ENCODE measurements at regions not wholly inside any gene's neighbourhood (a gene's known extent, or its start where the extent isn't known, plus 50 kb on each side); places are given as distances from the start of the nearest gene placed in this dataset.

- Histone ChIP-seq H3K4me3 (no peak overlapping the region), H3K4me1 (peaks cover 0 to 3% of the 10 kb centered on the region in 2 donors), H3K36me3 (no peaks in the 10 kb centered on the region), H3K9me3 (no peaks in the 10 kb centered on the region), H3K27ac (peak overlapping the region; percentile 21 to 62), H3K27me3 (no peaks in the 10 kb centered on the region)
- TF ChIP-seq CTCF (IDR thresholded peaks at IDR 0.05) (no peak), POLR2A (IDR thresholded peaks at IDR 0.05) (no peak)
- DNase-seq = peak in 1 of 2 donors; percentile 12
- intact Hi-C loops (cut with DNase I; ENCODE audit: low total_unique reads) = no loop called here
These were observed 102.7 kb upstream of the AADACL2 start for GRCh38 chr3:151630938-151631441.

- H3K27ac ChIP-seq = no peak overlapping the region
- no peak for TF ChIP-seq POLR2A (IDR thresholded peaks at IDR 0.05)
- no peak for TF ChIP-seq CTCF (IDR thresholded peaks at IDR 0.05)
- intact Hi-C loops (cut with DNase I; ENCODE audit: low total_unique reads) = no loop called here
- no peak overlapping the region for H3K4me3 ChIP-seq
- peaks cover 0 to 3% of the 10 kb centered on the region in 2 donors for H3K4me1 ChIP-seq
- DNase-seq = no peak
- H3K9me3 ChIP-seq = no peaks in the 10 kb centered on the region
- no peaks in the 10 kb centered on the region for H3K36me3 ChIP-seq
- no peaks in the 10 kb centered on the region for H3K27me3 ChIP-seq
These were observed 103.7 kb upstream of the AADACL2 start for GRCh38 chr3:151630035-151630434.

GRCh38 chr3:151625586-151625985 is 108.1 kb upstream of the AADACL2 start:
- intact Hi-C loops (cut with DNase I; ENCODE audit: low total_unique reads) = no loop called here
- Histone ChIP-seq H3K4me3 (no peak overlapping the region), H3K27ac (no peak overlapping the region), H3K27me3 (no peaks in the 10 kb centered on the region), H3K9me3 (no peaks in the 10 kb centered on the region), H3K4me1 (no peaks in the 10 kb centered on the region), H3K36me3 (no peaks in the 10 kb centered on the region)
- DNase-seq = no peak
- TF ChIP-seq CTCF (IDR thresholded peaks at IDR 0.05) (no peak), POLR2A (IDR thresholded peaks at IDR 0.05) (no peak)

DNA sequence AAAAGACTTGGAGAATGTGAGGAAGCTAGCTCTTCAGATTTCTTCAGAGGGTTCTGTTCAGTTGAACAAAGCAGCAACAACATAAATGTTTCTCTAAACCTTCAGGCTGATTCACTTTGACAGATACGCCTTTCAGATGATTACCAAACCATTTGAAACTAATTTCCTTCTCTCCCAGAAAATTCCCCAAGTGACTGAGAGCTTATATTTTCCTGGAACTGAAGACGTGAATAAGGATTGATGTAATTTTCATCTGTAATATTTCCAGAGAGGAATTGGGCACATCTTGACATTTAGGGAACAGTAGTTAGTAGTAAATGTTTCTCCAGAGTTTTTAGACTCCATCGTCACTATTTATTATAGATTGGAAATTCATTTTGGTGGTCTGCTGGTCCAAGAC is 108.6 kb upstream of the AADACL2 start:
- intact Hi-C loops (cut with DNase I; ENCODE audit: low total_unique reads) = no loop called here
- TF ChIP-seq CTCF (IDR thresholded peaks at IDR 0.05) (no peak), POLR2A (IDR thresholded peaks at IDR 0.05) (no peak)
- DNase-seq = no peak
- no peak overlapping the region for H3K27ac ChIP-seq
- H3K27me3 ChIP-seq = no peaks in the 10 kb centered on the region
- no peak overlapping the region for H3K4me3 ChIP-seq
- H3K36me3 ChIP-seq = no peaks in the 10 kb centered on the region
- no peaks in the 10 kb centered on the region for H3K4me1 ChIP-seq
- H3K9me3 ChIP-seq = no peaks in the 10 kb centered on the region

GRCh38 chr3:151620071-151620470 is 113.7 kb upstream of the AADACL2 start:
- intact Hi-C loops (cut with DNase I; ENCODE audit: low total_unique reads) = no loop called here
- H3K27me3 ChIP-seq = no peaks in the 10 kb centered on the region
- H3K36me3 ChIP-seq = no peaks in the 10 kb centered on the region
- no peaks in the 10 kb centered on the region for H3K9me3 ChIP-seq
- no peak for DNase-seq
- H3K4me1 ChIP-seq = no peaks in the 10 kb centered on the region
- no peak overlapping the region for H3K4me3 ChIP-seq
- H3K27ac ChIP-seq = no peak overlapping the region
- TF ChIP-seq CTCF (IDR thresholded peaks at IDR 0.05) = no peak
- TF ChIP-seq POLR2A (IDR thresholded peaks at IDR 0.05) = no peak

All from uterus (tissue), 3 donors.